HEK293 (cell line): ENCODE measurements at regions not wholly inside any gene's neighbourhood (a gene's known extent, or its start where the extent isn't known, plus 50 kb on each side); places are given as distances from the start of the nearest gene placed in this dataset.

Source experiments
- AEBP2 ChIP-seq: fragments of 450-650 bp; formaldehyde crosslinking; IDR thresholded peaks from 2 replicates; pipeline ENCODE4 v1.5.1; 2016; ENCODE audit warnings: missing biosample characterization, missing genetic modification characterization, borderline replicate concordance
- EGR2 ChIP-seq: fragments of 450-650 bp; formaldehyde crosslinking; IDR thresholded peaks from 2 replicates; pipeline ENCODE4 v1.5.1; 2016; ENCODE audit warnings: low read depth, missing biosample characterization, missing genetic modification characterization
- GFI1B ChIP-seq: fragments of 450-650 bp; formaldehyde crosslinking; IDR thresholded peaks from 2 replicates; pipeline ENCODE4 v1.5.1; 2016; ENCODE audit warnings: missing biosample characterization, missing genetic modification characterization
- HOXA7 ChIP-seq: sonication (generic); formaldehyde crosslinking; IDR thresholded peaks from 2 replicates; pipeline ENCODE4 v1.8.1; 2022; ENCODE audit warnings: missing genetic modification reagents, borderline replicate concordance
- HOXD13 ChIP-seq: sonication (generic); formaldehyde crosslinking; IDR thresholded peaks from 2 replicates; pipeline ENCODE4 v1.8.0; 2022; ENCODE audit warnings: missing genetic modification reagents, borderline replicate concordance
- KLF16 ChIP-seq: fragments of 450-650 bp; formaldehyde crosslinking; IDR thresholded peaks from 2 replicates; pipeline ENCODE4 v1.5.1; 2017; ENCODE audit warnings: missing biosample characterization, missing genetic modification characterization
- PRDM1 ChIP-seq: fragments of 450-650 bp; formaldehyde crosslinking; IDR thresholded peaks from 2 replicates; pipeline ENCODE4; 2016; ENCODE audit warnings: missing biosample characterization, missing genetic modification characterization
- SETDB1 ChIP-seq: IDR thresholded peaks from one replicate; pipeline ENCODE4 v1.6.1; 2017; ENCODE audit warnings: mild to moderate bottlenecking, low read length, moderate library complexity, mixed read lengths; ENCODE audit not compliant: insufficient read length
- SP7 ChIP-seq: fragments of 450-650 bp; formaldehyde crosslinking; IDR thresholded peaks from 2 replicates; pipeline ENCODE4 v1.5.1; 2016; ENCODE audit warnings: missing biosample characterization, missing genetic modification characterization
- ZBTB20 ChIP-seq: fragments of 450-650 bp; formaldehyde crosslinking; IDR thresholded peaks from 2 replicates; pipeline ENCODE4 v1.5.1; 2016; ENCODE audit warnings: missing biosample characterization, missing genetic modification characterization
- ZNF211 ChIP-seq: fragments of 450-650 bp; formaldehyde crosslinking; IDR thresholded peaks from 2 replicates; pipeline ENCODE4 v1.5.1; 2016; ENCODE audit warnings: low read depth, missing biosample characterization, missing genetic modification characterization
- ZNF335 ChIP-seq: fragments of 450-650 bp; formaldehyde crosslinking; conservative IDR thresholded peaks from 2 replicates; pipeline ENCODE4 v1.5.1; 2016; ENCODE audit warnings: missing biosample characterization, missing genetic modification characterization
- ZNF394 ChIP-seq: fragments of 450-650 bp; formaldehyde crosslinking; IDR thresholded peaks from 2 replicates; pipeline ENCODE4 v1.5.1; 2016; ENCODE audit warnings: missing biosample characterization, missing genetic modification characterization, mild to moderate bottlenecking, moderate library complexity, borderline replicate concordance
- ZNF544 ChIP-seq: fragments of 450-650 bp; formaldehyde crosslinking; IDR thresholded peaks from 2 replicates; pipeline ENCODE4 v1.5.0; 2017; ENCODE audit warnings: missing biosample characterization, missing genetic modification characterization
- ZNF580 ChIP-seq: fragments of 450-650 bp; formaldehyde crosslinking; IDR thresholded peaks from 2 replicates; pipeline ENCODE4 v1.5.1; 2016; ENCODE audit warnings: missing biosample characterization, missing genetic modification characterization
- ZNF585B ChIP-seq: fragments of 450-650 bp; formaldehyde crosslinking; IDR thresholded peaks from 2 replicates; pipeline ENCODE4 v1.5.1; 2016; ENCODE audit warnings: missing biosample characterization, missing genetic modification characterization
- ZNF610 ChIP-seq: fragments of 450-650 bp; formaldehyde crosslinking; IDR thresholded peaks from 2 replicates; pipeline ENCODE4 v1.5.1; 2016; ENCODE audit warnings: missing biosample characterization, missing genetic modification characterization, borderline replicate concordance
- ZNF776 ChIP-seq: fragments of 450-650 bp; formaldehyde crosslinking; IDR thresholded peaks from 2 replicates; pipeline ENCODE4 v1.5.0; 2017; ENCODE audit warnings: missing biosample characterization, missing genetic modification characterization, borderline replicate concordance
- ZSCAN4 ChIP-seq: fragments of 450-650 bp; formaldehyde crosslinking; IDR thresholded peaks from 2 replicates; pipeline ENCODE4 v1.5.1; 2017; ENCODE audit warnings: missing biosample characterization, missing genetic modification characterization
- TF ChIP-seq, protein P1 (sequence below): fragments of 450-650 bp; formaldehyde crosslinking; IDR thresholded peaks from 2 replicates; pipeline ENCODE4 v1.5.1; 2016; ENCODE audit warnings: missing biosample characterization, missing genetic modification characterization
- TF ChIP-seq, protein P2 (sequence below): fragments of 450-650 bp; formaldehyde crosslinking; IDR thresholded peaks from 2 replicates; pipeline ENCODE4 v1.5.0; 2017; ENCODE audit warnings: missing biosample characterization, missing genetic modification characterization, borderline replicate concordance
- TF ChIP-seq, protein P3 (sequence below): fragments of 450-650 bp; formaldehyde crosslinking; IDR thresholded peaks from 2 replicates; pipeline ENCODE4 v1.5.1; 2016; ENCODE audit warnings: missing biosample characterization, missing genetic modification characterization

- TF ChIP-seq, protein P1, sequence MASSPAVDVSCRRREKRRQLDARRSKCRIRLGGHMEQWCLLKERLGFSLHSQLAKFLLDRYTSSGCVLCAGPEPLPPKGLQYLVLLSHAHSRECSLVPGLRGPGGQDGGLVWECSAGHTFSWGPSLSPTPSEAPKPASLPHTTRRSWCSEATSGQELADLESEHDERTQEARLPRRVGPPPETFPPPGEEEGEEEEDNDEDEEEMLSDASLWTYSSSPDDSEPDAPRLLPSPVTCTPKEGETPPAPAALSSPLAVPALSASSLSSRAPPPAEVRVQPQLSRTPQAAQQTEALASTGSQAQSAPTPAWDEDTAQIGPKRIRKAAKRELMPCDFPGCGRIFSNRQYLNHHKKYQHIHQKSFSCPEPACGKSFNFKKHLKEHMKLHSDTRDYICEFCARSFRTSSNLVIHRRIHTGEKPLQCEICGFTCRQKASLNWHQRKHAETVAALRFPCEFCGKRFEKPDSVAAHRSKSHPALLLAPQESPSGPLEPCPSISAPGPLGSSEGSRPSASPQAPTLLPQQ (tag by site-specific recombination) = no peak
- TF ChIP-seq AEBP2 (tag by site-specific recombination) (no peak), ZSCAN4 (tag by site-specific recombination) (no peak), EGR2 (no peak), HOXA7 (CRISPR knock-in tag) (no peak), ZNF211 (tag by site-specific recombination) (no peak), ZNF585B (tag by site-specific recombination) (no peak), ZNF544 (tag by site-specific recombination) (no peak), PRDM1 (tag by site-specific recombination) (0 out of 2 replicates have a peak, but pooled peaks have one; percentile 26), GFI1B (tag by site-specific recombination) (no peak), SETDB1 (no peak), ZBTB20 (tag by site-specific recombination) (no peak), ZNF580 (tag by site-specific recombination) (no peak), ZNF394 (no peak), ZNF335 (no peak), KLF16 (tag by site-specific recombination) (no peak), ZNF610 (tag by site-specific recombination) (no peak), HOXD13 (no peak), ZNF776 (no peak), SP7 (no peak)
- TF ChIP-seq, protein P2, sequence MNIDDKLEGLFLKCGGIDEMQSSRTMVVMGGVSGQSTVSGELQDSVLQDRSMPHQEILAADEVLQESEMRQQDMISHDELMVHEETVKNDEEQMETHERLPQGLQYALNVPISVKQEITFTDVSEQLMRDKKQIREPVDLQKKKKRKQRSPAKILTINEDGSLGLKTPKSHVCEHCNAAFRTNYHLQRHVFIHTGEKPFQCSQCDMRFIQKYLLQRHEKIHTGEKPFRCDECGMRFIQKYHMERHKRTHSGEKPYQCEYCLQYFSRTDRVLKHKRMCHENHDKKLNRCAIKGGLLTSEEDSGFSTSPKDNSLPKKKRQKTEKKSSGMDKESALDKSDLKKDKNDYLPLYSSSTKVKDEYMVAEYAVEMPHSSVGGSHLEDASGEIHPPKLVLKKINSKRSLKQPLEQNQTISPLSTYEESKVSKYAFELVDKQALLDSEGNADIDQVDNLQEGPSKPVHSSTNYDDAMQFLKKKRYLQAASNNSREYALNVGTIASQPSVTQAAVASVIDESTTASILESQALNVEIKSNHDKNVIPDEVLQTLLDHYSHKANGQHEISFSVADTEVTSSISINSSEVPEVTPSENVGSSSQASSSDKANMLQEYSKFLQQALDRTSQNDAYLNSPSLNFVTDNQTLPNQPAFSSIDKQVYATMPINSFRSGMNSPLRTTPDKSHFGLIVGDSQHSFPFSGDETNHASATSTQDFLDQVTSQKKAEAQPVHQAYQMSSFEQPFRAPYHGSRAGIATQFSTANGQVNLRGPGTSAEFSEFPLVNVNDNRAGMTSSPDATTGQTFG (tag by site-specific recombination) = 0 out of 2 replicates have a peak, but pooled peaks have one; percentile 38
- TF ChIP-seq, protein P3, sequence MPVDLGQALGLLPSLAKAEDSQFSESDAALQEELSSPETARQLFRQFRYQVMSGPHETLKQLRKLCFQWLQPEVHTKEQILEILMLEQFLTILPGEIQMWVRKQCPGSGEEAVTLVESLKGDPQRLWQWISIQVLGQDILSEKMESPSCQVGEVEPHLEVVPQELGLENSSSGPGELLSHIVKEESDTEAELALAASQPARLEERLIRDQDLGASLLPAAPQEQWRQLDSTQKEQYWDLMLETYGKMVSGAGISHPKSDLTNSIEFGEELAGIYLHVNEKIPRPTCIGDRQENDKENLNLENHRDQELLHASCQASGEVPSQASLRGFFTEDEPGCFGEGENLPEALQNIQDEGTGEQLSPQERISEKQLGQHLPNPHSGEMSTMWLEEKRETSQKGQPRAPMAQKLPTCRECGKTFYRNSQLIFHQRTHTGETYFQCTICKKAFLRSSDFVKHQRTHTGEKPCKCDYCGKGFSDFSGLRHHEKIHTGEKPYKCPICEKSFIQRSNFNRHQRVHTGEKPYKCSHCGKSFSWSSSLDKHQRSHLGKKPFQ (tag by site-specific recombination) = no peak
Observed at GRCh38 chr7:114109304-114109703, 190.5 kb upstream of the PPP1R3A start (continued).
